ENCODE measurements at regions not wholly inside any gene's neighbourhood (a gene's known extent, or its start where the extent isn't known, plus 50 kb on each side); places are given as distances from the start of the nearest gene placed in this dataset.

DNA sequence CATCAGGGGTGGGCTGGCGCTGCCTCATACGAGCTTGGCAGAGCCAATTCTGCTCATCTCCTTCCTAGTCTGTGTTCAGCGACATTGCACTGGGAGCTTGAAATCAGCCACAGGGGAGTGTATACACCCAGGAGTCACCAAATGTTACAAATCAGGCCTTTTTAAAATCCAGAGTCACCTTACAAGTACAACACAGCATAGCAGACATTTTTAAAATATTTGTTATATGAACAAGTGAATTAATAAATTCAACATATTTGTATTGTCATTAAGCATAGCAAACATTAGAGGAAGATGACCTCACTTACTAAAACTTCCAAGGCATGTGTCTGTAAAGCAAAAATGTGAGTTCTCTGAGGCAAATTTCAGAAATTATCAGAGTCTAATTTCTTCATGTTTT lies 210.0 kb downstream of the HLX start:
- TF ChIP-seq, protein P1, sequence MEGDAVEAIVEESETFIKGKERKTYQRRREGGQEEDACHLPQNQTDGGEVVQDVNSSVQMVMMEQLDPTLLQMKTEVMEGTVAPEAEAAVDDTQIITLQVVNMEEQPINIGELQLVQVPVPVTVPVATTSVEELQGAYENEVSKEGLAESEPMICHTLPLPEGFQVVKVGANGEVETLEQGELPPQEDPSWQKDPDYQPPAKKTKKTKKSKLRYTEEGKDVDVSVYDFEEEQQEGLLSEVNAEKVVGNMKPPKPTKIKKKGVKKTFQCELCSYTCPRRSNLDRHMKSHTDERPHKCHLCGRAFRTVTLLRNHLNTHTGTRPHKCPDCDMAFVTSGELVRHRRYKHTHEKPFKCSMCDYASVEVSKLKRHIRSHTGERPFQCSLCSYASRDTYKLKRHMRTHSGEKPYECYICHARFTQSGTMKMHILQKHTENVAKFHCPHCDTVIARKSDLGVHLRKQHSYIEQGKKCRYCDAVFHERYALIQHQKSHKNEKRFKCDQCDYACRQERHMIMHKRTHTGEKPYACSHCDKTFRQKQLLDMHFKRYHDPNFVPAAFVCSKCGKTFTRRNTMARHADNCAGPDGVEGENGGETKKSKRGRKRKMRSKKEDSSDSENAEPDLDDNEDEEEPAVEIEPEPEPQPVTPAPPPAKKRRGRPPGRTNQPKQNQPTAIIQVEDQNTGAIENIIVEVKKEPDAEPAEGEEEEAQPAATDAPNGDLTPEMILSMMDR (IDR thresholded peaks at IDR 0.05 in 8 of 11, conservative IDR thresholded peaks at IDR 0.05 in 3 of 11): no peak
- TF ChIP-seq POLR2A (IDR thresholded peaks at IDR 0.05): no peak

Measured in spleen (tissue), 7 donors.